Activated CD4-positive, CD25-positive, alpha-beta regulatory T cell treated with anti-CD3 and anti-CD28 coated beads, Interleukin-2, amount 50 U/mL, for 24 hours (primary cell): ENCODE measurements at regions not wholly inside any gene's neighbourhood (a gene's known extent, or its start where the extent isn't known, plus 50 kb on each side); places are given as distances from the start of the nearest gene placed in this dataset.
"Not testable (repeated sequence)": the region's sequence is repeated elsewhere in the genome, so short reads cannot be mapped to it uniquely, and the experiment has no call there.

Source experiments
- ATAC-seq, 2 donors: fragments of 150-1000 bp; cut with Tn5 transposase; one replicate each; pipeline ENCODE4 v1.10.0; 2021; ENCODE audit warnings: mild to moderate bottlenecking in 1 of 2, moderate library complexity in 1 of 2

- ATAC-seq = no peak
Measured at GRCh38 chr5:60517094-60517694, 182.8 kb downstream of the DEPDC1B start.

GRCh38 chr5:60516688-60517087, 183.3 kb downstream of the DEPDC1B start:
- ATAC-seq = no peak

- ATAC-seq = no peak
Measured at GRCh38 chr5:60514152-60514551, 185.8 kb downstream of the DEPDC1B start.

- ATAC-seq = no peak
Measured at GRCh38 chr5:60512117-60512516, 187.8 kb downstream of the DEPDC1B start.

GRCh38 chr5:60510663-60511062, 189.3 kb downstream of the DEPDC1B start:
- ATAC-seq = no peak

GRCh38 chr5:60510049-60510448, 189.9 kb downstream of the DEPDC1B start:
- no peak for ATAC-seq

GRCh38 chr5:60509519-60509918, 190.4 kb downstream of the DEPDC1B start:
- no peak for ATAC-seq

GRCh38 chr5:60507687-60508086, 192.3 kb downstream of the DEPDC1B start:
- no peak for ATAC-seq

- no peak for ATAC-seq
Measured at GRCh38 chr5:60505373-60506171, 194.4 kb downstream of the DEPDC1B start.

GRCh38 chr5:60504342-60504741, 195.6 kb downstream of the DEPDC1B start:
- ATAC-seq = no peak

GRCh38 chr5:60503771-60504170, 196.2 kb downstream of the DEPDC1B start:
- no peak for ATAC-seq

GRCh38 chr5:60497706-60498500, 202.1 kb downstream of the DEPDC1B start:
- ATAC-seq = no peak

- ATAC-seq = no peak
Measured at GRCh38 chr5:60495644-60496520, 204.1 kb downstream of the DEPDC1B start.

GRCh38 chr5:60494635-60495034, 205.3 kb downstream of the DEPDC1B start:
- no peak for ATAC-seq

- no peak for ATAC-seq
Measured at GRCh38 chr5:60494144-60494543, 205.8 kb downstream of the DEPDC1B start.

- ATAC-seq = no peak
Measured at GRCh38 chr5:60493372-60493771, 206.6 kb downstream of the DEPDC1B start.

- no peak for ATAC-seq
Measured at GRCh38 chr5:60492958-60493357, 207.0 kb downstream of the DEPDC1B start.

- not testable (repeated sequence) for ATAC-seq
Measured at GRCh38 chr5:60492358-60492757, 207.6 kb downstream of the DEPDC1B start.

- ATAC-seq = no peak
Measured at GRCh38 chr5:60490597-60491166, 209.3 kb downstream of the DEPDC1B start.

GRCh38 chr5:60489856-60490255, 210.1 kb downstream of the DEPDC1B start:
- ATAC-seq = no peak

- ATAC-seq = no peak
Measured at GRCh38 chr5:60489377-60489776, 210.6 kb downstream of the DEPDC1B start.

GRCh38 chr5:60488466-60489130, 211.4 kb downstream of the DEPDC1B start:
- ATAC-seq = no peak
